ENCODE measurements at regions not wholly inside any gene's neighbourhood (a gene's known extent, or its start where the extent isn't known, plus 50 kb on each side); places are given as distances from the start of the nearest gene placed in this dataset.
"Not testable (repeated sequence)": the region's sequence is repeated elsewhere in the genome, so short reads cannot be mapped to it uniquely, and the experiment has no call there.

DNA sequence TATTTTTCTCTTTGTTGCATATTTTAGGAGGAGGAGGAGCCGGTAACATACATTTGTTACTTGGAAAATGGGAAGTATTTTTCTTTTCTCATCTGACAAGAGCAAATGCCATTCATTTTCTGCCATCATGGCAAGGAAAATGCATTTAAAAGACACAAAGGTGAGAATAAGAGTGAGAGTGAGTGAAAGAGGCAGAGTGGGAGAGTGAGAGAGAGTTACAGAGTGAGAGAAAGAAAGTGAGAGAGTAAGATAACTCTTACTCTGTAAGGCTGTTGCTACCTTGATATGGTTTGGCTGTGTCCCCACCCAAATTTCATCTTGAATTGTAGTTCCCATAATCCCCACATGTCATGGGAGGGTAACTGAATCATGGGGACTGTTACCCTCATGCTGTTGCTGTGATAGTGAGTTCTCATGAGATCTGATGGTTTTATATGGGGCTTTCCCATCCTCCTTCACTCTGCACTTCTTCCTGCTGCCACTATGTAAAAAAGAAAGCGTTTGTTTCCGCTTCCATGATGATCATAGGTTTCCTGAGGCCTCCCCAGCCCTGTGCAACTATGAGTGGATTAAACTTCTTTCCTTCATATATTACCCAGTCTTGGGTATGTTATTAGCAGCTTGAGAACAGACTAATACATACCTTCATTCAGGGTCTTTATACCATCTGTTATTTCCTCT, 64.2 kb downstream of the ASCL1 start:
- TF ChIP-seq POLR2A (IDR thresholded peaks at IDR 0.05): no peak
- TF ChIP-seq, protein P1, sequence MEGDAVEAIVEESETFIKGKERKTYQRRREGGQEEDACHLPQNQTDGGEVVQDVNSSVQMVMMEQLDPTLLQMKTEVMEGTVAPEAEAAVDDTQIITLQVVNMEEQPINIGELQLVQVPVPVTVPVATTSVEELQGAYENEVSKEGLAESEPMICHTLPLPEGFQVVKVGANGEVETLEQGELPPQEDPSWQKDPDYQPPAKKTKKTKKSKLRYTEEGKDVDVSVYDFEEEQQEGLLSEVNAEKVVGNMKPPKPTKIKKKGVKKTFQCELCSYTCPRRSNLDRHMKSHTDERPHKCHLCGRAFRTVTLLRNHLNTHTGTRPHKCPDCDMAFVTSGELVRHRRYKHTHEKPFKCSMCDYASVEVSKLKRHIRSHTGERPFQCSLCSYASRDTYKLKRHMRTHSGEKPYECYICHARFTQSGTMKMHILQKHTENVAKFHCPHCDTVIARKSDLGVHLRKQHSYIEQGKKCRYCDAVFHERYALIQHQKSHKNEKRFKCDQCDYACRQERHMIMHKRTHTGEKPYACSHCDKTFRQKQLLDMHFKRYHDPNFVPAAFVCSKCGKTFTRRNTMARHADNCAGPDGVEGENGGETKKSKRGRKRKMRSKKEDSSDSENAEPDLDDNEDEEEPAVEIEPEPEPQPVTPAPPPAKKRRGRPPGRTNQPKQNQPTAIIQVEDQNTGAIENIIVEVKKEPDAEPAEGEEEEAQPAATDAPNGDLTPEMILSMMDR (IDR thresholded peaks at IDR 0.05): no peak
- no peaks in the 10 kb centered on the region for H3K4me1 ChIP-seq
- no peaks in the 10 kb centered on the region for H3K36me3 ChIP-seq
- no peaks in the 10 kb centered on the region for H3K9me3 ChIP-seq
- DNase-seq: no peak
- H3K27me3 ChIP-seq: no peaks in the 10 kb centered on the region
- no peak overlapping the region for H3K4me3 ChIP-seq
- H3K27ac ChIP-seq: no peak overlapping the region

DNA sequence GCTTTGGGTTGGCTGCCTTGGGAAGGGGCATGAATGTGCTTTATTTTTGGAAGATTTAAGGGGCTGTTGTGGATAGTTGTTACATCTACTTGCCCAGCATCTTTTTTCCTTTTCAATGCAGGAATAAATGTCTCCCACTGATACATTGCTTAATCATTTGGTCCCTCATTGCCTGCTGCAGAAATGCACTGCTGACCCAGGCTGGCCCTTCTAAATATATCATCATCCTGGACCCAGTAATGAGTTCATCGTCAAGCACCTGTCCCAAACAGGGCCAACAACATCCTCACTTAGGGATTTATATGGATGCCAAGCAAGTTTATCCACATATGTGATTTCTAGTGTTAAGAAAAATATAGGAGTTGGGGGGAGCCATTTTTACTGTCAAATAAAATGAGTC, 67.2 kb downstream of the ASCL1 start:
- Histone ChIP-seq H3K4me1 (no peaks in the 10 kb centered on the region), H3K27ac (no peak overlapping the region), H3K36me3 (no peaks in the 10 kb centered on the region), H3K4me3 (no peak overlapping the region), H3K9me3 (no peaks in the 10 kb centered on the region), H3K27me3 (no peaks in the 10 kb centered on the region)
- no peak for TF ChIP-seq POLR2A (IDR thresholded peaks at IDR 0.05)
- TF ChIP-seq, protein P1 (IDR thresholded peaks at IDR 0.05): no peak
- no peak for DNase-seq

DNA sequence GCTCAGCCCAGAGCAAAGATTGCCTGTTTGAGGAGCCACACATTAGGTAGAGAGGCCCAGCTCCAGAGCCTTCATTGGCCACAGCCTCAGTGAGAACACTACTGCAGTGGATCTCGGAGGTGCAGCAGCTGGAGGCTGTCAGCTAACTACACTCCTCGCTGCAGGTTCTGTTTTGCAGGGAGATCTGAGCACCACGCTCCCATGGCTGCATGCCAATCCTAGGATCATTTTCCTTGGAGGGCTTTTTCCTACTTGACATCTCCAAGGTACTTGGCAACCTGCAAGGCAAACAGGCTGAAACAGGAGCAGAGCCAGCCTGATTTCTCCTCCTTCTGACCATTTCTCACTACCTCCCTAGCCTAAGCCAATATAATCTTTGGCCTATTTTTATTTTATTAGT, 69.2 kb downstream of the ASCL1 start:
- not testable (repeated sequence) for DNase-seq, H3K9me3 ChIP-seq, H3K27me3 ChIP-seq, H3K27ac ChIP-seq, H3K4me3 ChIP-seq, H3K36me3 ChIP-seq, H3K4me1 ChIP-seq

DNA sequence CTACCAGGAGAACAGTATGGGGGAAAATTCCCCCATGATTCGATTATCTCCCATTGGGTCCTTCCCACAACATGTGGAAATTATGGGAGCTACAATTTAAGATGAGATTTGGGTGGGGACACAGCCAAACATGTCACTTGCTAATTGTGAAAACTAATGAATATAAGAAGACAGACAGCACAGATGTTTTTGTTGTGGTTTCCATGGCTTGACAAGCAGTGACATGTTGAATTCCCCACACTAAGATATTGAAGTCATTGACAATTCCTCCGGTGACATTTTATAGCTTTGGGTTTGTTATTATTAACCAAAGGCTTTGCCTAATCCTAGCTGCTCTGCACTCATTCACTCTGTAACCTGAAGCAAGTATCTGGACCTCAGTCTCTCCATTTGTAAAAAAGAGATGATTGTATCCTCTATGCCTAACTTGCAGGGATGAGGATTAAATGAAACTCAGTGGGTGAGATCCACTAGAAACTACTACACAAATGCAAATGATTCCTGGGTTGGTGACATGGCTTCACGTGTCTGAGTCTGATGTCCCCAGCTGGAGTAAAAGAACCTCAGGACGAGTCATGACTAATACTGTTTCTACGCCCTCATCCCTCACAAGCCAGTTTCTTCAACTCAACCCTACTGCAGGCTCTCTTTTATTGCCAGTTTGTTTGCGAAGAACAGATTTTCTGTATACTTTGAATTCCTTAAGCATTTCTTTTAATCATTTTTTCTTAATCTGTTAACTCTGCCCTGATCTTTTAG, 71.6 kb downstream of the ASCL1 start:
- no peaks in the 10 kb centered on the region for H3K4me1 ChIP-seq
- H3K9me3 ChIP-seq: no peaks in the 10 kb centered on the region
- DNase-seq: no peak
- no peak overlapping the region for H3K27ac ChIP-seq
- H3K27me3 ChIP-seq: no peaks in the 10 kb centered on the region
- H3K36me3 ChIP-seq: no peaks in the 10 kb centered on the region
- no peak overlapping the region for H3K4me3 ChIP-seq
- TF ChIP-seq, protein P1 (IDR thresholded peaks at IDR 0.05): no peak
- no peak for TF ChIP-seq POLR2A (IDR thresholded peaks at IDR 0.05)

DNA sequence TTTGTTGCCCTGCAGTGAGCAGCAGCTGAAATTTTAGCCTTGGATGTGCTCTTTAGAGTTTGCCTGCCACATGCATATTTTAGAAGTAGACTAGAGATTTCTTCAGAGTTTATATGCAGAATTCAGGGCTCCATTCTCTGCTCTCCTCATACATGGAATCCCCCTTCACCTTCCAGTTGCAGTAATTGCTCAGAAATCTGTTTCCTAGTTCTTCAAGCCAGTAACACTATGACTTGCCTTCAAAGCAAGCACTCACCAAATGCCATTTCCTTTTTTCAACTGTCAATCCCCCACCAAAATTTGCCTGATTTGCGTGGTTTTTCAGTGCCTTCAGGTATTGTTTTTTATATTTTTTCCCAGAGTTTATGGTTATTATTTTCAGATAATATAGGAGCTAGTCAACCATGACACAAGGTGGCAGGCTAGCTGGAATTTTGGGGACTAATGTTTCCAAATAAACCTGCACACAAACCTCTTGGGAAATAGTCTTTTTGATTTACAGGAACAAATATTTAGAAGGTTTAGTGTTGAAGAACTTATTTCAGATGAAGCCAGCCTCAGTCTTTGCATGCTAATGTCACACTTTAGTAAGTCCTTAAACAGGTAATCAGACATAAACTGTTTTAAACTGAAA, 79.2 kb downstream of the ASCL1 start:
- Histone ChIP-seq H3K27ac (no peak overlapping the region), H3K9me3 (no peaks in the 10 kb centered on the region), H3K4me3 (no peak overlapping the region), H3K27me3 (no peaks in the 10 kb centered on the region), H3K36me3 (no peaks in the 10 kb centered on the region), H3K4me1 (no peaks in the 10 kb centered on the region)
- no peak for DNase-seq
- TF ChIP-seq POLR2A (IDR thresholded peaks at IDR 0.05): no peak
- TF ChIP-seq, protein P1 (IDR thresholded peaks at IDR 0.05): no peak

Measured in Peyer's patch (tissue), 4 donors.